Stimulated activated naive CD4-positive, alpha-beta T cell treated with Interleukin-2 at 50 U/mL for 16 hours (primary cell): ENCODE measurements at regions not wholly inside any gene's neighbourhood (a gene's known extent, or its start where the extent isn't known, plus 50 kb on each side); places are given as distances from the start of the nearest gene placed in this dataset.

Source experiments
- DNase-seq: peaks from one replicate; lab custom pipeline; 2025; lab: John Stamatoyannopoulos, UW

DNA sequence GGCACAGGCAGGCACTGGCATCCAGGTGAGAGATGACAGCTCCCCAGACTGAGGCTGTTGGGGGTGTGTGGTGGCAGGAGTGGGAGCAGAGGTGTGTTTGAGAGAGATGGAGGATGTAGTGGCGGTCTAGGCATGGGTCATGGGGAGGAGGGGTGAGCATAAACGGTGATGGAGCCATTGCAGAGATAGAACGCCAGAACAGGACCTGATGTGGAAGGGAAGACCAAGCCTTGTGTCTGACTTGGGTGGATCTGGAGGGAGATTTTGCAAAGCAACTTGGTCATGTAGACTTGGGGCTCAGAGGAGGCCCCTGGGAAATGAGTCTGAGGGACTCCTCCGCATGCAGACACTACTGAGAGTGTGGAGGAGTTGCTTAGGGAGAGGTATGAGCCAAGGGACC, 50.0 kb upstream of the CLDN5 start:
- no peak for DNase-seq

DNA sequence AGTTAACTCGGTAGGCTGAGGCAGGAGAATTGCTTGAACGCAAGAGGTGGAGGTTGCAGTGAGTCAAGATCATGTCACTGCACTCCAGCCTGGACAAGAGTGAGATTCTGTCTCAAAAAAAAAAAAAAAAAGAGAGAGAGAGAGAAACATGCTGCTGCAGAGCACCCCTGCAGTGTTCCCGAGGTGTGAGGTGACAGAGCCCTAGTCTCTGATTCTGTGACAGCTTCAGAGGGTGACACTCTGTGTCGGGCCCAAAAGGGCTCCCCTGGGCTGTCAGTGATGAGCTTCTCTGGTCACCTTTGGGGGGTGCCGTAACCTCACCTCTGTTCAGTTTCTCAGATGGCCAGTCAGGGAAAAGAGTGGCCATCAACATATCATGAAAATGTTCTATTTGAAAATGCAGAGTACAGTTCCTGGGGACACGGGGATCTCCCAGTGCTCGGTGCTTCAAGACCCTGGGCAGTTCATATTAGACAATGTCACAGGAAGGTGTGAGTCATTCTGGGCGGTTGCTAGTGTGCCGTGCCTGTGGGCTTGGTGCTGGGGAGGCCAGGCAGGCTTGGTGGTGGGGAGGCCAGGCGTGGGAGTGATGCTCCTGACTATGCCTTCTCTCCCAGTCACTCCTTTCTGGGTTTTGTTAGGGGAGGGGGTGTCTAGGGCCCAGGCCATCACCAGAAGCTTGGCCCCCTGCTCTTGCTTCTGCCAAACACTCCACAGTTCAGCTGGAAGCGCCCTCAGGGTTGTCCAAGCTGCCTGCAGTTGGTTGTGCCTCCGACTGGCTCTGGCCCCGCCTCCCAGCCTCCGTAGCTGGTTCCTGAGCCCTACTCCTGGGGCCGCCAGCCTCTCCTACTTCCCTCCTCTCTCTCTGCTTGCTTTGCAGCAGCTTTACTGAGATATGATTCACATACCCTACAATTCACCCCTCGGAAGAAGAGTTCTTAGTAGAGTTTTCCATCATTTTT, 52.5 kb upstream of the CLDN5 start:
- peak; percentile 72 for DNase-seq

DNA sequence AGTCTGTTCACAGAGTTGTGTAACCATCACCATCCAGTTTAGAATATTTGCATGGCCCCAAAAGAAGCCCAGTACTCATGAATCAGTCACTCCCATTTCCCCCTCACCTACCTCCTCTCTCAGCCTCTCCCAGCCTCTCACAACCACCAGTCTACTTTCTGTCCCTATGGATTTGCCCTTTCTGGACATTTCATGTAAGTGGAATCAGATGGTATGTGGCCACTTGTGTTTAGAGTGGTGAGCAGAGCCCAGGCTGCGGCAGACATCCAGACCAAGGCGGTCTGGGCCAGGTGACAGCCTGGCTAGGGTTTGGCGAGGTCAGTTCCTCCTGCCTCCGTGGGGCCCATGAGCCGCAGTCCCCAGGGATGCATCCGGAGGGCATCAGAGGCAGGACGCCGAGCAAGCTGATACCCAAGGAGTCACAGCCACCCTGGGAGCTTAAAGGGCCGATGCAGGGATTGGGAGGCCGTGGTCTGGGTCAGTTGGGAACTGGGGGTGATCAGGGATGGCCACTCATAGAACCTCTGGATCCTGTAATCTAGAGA, 53.3 kb upstream of the CLDN5 start:
- DNase-seq: no peak

DNA sequence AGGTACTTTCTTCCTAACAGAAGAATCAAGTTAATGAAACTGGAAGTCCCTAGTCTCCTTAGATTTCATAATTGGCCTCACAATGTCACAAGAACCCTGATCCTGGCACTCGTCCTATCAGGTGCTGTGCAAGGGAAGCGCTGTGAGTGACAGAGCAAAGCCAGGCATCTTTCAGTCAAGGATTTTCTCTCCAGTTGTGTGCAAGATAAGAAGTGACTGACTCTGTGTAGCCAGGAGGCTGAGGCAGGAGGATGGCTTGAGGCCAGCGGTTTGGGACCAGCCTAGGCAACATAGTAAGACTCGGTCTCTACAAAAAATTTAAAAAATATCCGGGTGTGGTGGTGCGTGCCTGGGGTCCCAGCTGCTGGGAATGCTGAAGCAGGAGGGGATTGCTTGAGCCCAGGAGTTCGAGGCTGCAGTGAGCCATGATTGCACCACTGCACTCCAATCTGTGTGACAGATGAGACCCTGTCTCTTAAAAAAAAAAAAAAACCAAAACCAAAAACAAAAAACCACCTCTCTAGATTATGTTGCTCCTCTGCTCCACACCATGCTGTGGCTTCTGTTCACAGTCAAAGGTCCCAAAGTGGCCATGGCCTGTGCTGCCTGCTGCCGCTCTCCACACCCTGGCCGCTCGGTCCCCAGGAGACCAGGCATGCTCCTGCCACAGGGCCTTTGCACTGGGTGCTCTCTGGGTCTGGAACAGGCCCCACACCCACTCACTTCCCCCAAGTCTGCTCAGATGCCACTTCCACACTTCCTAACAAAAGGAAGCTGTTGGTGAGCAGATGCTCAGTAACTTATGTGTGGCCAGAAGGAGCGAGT, 54.2 kb upstream of the CLDN5 start:
- no peak for DNase-seq

DNA sequence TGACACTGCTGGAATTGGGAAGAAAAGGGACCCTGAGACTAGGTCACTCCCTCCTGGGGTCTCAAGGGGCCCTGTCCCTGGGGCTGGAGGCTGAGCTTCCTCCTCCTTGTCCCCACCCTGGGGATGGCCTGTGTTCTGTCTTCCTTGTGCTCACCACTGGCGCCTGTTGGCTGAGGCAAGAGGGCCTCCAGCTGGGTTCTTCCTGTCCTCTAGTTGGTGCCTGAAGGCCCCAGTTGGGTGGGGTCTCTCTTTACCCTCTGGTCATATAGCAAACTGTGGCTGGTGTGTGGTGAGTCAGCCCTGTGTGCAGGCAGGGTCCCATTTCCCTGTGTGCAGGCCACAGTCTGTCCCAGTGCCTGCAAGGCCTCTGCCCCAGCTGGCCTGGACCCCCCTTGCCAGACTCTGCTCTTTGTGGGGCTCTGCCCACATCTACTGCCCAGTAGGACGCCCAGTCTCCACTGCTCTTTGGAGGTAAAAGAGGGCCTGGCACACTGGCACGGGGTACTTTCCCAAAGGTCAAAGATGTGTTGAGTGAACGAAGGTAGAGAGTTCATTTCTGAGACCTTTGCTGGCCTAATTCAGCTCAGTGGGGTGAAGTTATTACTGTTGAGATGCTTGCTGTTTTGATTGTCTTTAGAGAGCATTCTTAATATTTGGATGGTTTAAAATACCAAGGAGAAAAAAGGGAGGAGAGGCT, 55.1 kb upstream of the CLDN5 start:
- DNase-seq: no peak

DNA sequence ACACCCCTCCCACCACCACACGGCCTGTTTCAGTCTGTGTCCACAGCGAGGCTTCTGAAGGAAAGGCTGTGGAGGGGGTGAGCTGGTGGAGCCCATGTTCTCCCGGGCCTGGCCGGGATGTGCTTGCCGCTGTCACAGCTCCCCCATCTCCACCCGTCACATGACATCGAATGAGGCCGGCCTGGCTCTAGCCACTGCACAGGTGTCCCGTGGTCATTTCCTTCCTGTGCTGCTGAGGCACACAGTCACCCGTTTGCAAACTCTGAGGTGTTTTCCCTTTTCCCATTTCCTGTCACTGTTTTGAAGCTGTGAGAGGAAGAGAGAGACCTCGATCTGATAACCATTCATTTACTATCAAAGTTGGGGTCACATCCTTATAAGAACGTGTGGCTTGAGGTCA, 55.7 kb upstream of the CLDN5 start:
- DNase-seq: no peak

DNA sequence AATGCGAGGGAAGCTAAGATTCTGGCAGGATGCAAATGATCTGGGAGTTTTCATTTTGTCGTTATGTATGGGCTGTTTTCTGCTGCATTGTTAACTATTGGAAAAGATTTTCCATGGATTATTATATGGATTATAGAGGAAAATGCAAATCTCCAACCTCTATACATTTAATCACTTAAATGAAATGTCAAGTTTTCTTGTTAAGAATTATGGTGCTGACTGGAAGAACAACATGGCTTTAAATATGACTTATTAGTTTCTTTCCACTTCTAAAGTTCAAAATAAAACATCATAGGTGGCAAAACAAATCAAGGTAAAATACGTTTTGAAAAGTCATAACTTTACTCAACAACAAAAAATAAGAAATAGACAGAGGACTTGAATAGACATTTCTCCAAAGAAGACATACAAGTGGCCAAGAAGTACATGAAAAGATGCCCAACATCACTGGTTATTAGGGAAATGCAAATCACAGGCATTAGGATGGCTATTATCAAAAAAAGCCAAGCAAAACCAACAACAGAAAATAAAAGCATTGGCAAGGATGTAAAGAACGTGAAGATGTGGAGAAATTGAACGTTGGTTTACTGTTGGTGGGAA, 56.2 kb upstream of the CLDN5 start:
- DNase-seq: no peak

DNA sequence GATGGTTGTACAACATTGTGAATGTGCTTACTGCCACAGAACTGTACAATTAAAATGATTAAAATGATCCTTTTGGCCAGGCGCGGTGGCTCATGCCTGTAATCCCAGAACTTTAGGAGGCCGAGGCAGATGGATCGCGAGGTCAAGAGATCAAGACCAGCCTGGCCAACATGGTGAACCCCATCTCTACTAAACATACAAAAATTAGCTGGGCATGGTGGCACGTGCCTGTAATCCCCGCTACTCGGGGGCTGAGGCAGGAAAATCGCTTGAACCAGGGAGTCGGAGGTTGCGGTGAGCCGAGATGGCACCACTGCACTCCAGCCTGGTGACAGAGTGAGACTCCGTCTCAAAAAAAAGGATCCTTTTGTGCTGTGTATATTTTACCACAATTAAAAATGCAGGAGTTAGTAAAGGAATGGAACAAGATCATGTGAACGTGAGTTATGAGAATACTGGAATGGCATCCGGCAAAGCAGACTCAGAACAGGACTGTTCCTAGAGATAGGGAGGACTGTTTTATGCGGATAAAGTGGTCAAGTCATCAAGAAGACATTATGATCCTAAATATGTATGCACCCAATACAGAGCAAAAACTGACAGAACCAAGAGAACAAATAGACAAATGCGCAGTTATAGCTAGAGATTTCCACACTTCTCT, 58.0 kb upstream of the CLDN5 start:
- no peak for DNase-seq

DNA sequence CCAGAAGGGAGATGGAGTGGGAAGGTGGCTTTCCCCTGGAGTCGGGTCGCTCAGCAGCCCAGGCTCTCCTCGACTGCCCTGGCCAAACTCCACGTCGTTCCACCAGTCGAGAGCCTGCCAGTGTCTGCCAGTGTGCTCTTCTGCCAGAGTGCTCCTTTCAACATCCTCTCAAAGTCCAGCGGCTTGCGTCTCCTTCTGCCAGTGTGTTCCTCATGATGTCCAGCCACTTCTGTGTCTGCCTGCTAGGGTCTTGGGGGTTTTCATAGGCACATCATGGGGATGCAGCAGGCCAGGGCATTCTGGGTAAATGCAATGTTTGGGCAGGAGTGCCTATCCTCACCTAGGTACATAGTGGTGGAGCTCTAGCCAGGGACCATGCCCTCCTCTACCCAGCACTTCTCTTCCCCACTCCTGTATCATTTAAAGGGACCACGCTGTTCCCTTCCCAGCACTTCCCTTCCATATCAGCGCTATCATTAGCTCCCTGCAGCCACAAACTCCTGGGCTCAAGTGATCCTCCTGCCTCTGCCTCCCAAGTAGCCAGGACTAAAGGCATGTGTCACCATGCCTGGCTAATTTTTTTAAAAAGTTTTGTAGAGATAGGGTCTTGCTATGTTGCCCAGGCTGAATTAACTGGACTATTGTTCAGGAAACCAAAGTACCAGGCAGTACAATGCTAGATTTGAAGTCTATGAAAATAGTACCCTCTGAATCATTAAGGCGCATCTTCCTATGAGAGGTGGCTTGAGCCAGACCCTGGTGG, 62.9 kb upstream of the CLDN5 start:
- DNase-seq: no peak

DNA sequence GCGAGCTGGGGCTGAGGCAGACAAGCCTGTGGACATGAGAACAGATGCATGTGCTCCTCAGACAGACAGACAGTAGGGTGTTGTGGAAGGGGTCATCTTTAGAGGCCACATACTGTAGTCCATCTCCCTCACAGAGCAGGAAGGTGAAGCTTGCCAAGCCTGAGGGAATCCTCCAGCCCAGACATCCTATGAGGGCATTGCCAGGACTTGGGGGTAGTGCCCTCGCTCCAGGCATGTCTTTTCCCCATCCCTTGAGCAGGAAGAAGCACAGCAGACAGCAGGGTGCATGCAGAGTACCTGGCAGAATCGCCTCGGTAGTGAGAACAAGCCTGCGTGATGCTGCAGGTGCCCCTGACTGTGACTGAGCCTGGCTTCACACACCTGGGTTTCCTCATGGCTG, 66.5 kb upstream of the CLDN5 start:
- no peak for DNase-seq

DNA sequence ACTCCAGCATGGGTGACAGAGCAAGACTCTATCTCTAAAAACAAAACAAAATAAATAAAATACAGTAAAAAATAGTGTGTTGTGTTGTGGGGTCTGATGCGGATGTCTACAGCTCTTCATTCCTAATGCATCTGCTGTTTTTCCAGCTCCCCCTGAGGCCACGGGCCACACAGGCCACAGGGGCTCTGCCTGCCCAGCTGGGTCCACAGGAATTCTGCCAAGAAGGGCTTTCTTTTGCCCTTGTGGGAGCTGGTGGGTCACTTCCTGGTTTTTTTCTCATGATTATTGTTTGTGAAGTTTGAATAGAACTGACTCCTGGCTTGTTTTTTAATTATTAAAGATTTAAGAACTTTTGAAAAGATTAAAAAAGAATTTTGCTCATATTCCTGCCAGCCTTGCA, 67.4 kb upstream of the CLDN5 start:
- DNase-seq: no peak

DNA sequence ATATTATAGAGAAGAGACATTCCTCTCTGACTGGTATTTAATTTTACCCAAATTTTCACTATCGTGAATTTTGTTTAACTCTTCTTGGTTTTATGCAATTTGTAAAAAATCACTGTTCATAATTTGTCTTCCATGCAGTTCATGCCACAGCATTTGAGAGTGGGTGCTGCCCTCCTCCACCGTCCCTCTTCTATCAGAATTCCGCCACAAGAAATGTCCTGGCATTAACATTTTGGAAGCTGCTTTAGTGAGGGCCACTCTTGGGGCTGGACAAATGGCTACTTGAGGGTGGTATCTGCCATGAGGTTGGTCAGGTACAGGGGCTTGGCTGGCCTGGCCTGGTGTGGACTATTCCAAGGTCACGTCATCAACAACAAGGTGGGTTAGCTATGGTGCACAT, 68.3 kb upstream of the CLDN5 start:
- DNase-seq: no peak

DNA sequence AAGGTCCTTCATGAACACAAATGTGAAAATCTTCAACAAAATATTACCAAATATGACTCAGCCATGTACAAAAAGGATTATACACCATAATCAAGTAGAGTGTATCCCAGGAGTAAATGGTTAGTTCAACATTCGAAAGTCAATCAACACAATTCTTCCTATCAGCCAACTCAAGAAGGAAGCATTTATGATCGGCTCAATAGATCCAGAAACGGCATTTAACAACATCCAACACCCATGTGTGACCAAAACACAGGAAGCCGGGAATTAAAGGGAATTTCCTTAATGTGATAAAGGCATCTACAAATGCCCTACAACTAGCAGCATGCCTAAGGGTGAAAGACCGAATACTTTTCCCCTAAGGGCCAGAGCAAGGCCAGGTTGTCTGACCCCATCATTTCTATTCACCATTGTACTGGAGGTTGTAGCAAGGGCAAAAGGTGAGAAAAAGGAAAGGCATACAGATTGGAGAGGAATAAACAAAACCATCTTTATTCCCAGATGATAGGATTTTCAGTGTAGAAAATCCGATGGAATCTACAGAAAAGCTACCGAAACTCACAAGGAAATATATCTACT, 69.9 kb upstream of the CLDN5 start:
- DNase-seq: no peak

DNA sequence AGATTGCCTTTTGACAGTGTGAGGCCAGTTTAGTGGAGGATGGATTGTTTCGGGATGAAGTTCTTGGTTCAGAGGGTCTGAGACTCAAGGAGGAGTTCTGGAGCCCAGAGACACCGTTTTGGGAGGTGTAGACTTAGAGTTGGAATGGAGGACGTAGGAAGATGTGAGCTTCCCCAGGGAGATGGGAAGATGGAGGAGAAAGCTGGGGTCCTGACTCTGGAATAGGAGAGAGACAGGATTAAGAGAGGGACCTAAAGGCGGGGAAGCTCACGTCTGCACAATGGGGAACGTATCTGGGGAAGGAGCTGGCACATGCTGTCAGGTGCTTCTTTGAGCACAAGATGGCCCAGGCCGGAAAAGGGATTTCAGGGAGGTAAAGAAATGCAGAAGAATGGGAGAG, 71.3 kb upstream of the CLDN5 start:
- no peak for DNase-seq

DNA sequence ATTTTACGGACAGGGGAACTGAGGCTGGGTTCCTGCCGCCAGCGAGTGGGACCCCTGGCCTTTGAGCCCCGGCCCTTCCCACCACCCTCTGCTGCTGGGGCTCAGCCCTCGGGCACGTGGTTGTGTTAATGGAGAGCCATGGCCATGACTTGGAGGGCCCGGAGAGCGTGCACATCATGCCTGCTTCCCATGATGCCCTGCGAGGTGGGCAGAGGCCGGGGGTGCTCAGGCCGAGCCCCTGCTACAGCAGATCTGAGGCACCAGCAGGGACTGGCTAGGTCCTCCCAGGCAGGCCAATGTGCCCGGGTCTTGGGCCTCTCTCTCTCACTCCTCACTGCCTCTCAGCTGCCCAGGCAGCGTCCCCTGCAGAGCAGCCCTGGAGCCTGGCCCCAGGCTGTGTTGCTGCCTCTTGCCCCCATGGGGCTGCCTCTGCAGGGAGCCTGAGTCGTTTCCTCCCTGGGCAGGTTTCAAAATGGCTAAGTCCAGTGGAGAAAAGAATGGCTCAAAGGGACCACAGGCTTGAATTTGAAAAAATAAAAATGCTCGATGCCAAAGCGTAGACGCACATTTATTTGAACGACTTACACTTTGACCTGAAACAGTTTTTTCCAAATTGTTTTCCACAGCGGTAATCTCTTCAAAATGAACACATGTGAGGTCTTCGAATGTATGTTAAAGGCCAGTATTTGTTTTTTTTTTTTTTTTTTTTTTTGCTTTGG, 72.6 kb upstream of the CLDN5 start:
- no peak for DNase-seq

DNA sequence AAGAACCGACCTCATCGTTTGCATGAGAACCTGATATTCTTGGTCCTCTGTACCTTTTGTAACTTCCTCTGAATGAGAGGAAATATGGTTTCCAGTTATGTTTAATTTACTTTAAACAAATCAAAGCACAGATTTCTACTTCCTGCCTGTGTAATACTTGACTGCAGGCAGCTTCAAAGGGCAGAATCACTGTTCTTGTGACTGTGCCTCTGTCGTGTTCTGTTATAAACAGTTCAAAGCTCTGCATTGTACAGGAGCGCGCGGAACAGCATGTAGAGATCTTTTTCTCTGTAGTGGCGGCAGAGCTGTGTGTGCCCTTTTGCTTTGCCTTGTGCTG, 73.2 kb upstream of the CLDN5 start:
- DNase-seq: no peak

DNA sequence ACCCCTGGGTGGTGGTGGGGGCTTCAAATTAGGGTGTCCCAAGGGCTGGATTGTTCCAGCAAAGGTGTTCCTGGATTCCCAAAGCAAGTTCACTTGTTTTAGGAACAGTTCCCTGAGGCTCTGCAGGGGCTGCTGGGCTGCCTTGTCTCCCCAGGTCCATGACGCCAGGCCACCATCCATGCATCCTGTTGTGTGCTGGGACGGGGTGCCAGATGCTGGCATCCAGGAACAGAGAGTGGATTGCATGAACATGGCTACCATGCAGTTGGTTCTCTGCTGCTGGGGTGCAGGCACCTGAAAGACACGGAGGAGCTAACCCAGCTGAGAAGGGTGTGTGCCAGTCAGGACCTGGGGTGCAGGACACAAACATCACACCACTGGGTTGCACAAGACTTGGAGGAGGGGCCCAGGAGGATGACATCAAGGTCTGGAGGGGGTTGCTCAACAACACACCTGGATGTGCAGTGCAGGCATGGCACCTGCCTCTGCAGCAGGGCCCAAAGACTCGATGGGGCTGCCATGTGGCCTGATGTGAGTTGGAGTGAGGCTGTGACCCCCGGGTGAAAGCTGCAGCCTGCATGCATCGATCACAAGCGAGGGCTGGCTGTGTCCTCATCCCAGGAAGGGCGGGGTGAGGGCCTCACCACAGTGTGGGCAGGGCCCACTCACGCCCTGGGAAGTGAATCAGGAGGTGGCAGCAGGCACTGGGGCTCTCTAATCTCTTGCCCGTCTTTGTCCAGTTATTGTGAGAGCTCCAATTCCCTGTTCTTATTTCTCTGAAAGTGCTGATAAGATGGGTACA, 74.0 kb upstream of the CLDN5 start:
- no peak for DNase-seq

DNA sequence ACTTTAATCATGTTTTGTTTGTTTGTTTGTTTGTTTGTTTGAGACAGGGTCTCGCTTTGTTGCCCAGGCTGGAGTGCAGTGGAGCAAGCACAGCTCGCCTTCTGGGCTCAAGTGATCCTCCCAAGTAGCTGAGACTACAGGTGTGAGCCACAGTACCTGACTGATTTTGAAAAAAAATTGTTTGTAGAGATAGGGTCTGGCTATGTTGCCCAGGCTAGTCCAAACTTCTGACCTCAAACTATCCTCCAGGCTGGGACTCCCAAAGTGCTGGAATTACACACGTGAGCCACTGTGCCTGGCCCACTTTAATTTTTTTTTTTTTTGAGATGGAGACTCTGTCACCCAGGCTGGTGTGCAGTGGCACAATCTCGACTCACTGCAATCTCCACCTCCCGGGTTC, 74.8 kb upstream of the CLDN5 start:
- DNase-seq: no peak
